ENCODE measurements at regions not wholly inside any gene's neighbourhood (a gene's known extent, or its start where the extent isn't known, plus 50 kb on each side); places are given as distances from the start of the nearest gene placed in this dataset.

- TF ChIP-seq POLR2A (IDR thresholded peaks at IDR 0.05; ENCODE audit: low read depth, low read length), result no peak
- TF ChIP-seq TAF1 (IDR thresholded peaks at IDR 0.05; ENCODE audit: low read depth, low read length), result no peak
These were observed 159.7 kb downstream of the PAH start for GRCh38 chr12:102757154-102757881.

Data from GM12891 (cell line).